ENCODE measurements at regions not wholly inside any gene's neighbourhood (a gene's known extent, or its start where the extent isn't known, plus 50 kb on each side); places are given as distances from the start of the nearest gene placed in this dataset.

GRCh38 chr12:58387199-58387598 lies 445.8 kb downstream of the ATP23 start:
- TF ChIP-seq CTCF (IDR thresholded peaks at IDR 0.05) = no peak
- Histone ChIP-seq H3K4me1 (no peaks in the 10 kb centered on the region), H3K9me3 (no peaks in the 10 kb centered on the region), H3K4me3 (no peak overlapping the region), H3K36me3 (ENCODE audit: insufficient read depth in 1 of 2, low read depth in 1 of 2) (no peaks in the 10 kb centered on the region), H3K27me3 (ENCODE audit: insufficient read depth in 3 of 3, low read length in 2 of 3) (no peaks in the 10 kb centered on the region), H3K27ac (no peak overlapping the region)
- no peak for DNase-seq
- intact Hi-C loops (cut with DNase I) = no loop called here
- WGBS, 3 donors = 64 to 92% (median 74%) methylated on average over 2 of the region's 2 CpGs
- no peak for ATAC-seq

- Histone ChIP-seq H3K27ac (no peak overlapping the region), H3K4me3 (no peak overlapping the region), H3K4me1 (no peaks in the 10 kb centered on the region), H3K27me3 (ENCODE audit: insufficient read depth in 3 of 3, low read length in 2 of 3) (no peaks in the 10 kb centered on the region), H3K9me3 (no peaks in the 10 kb centered on the region), H3K36me3 (ENCODE audit: insufficient read depth in 1 of 2, low read depth in 1 of 2) (no peaks in the 10 kb centered on the region)
- no peak for ATAC-seq
- intact Hi-C loops (cut with DNase I) = no loop called here
- 80 to 87% (median 84%) methylated on average over 2 of the region's 2 CpGs for WGBS, 3 donors
- no peak for TF ChIP-seq CTCF (IDR thresholded peaks at IDR 0.05)
- DNase-seq = no peak
These were observed 446.9 kb downstream of the ATP23 start for GRCh38 chr12:58388261-58388660.

- intact Hi-C loops (cut with DNase I) = no loop called here
- 87 to 93% (median 90%) methylated on average over 3 of the region's 3 CpGs for WGBS, 3 donors
- DNase-seq = no peak
These were observed 451.8 kb downstream of the ATP23 start for GRCh38 chr12:58393152-58393551.

GRCh38 chr12:58395056-58395455 lies 453.7 kb downstream of the ATP23 start:
- Histone ChIP-seq H3K4me3 (no peak overlapping the region), H3K4me1 (no peaks in the 10 kb centered on the region), H3K36me3 (ENCODE audit: insufficient read depth in 1 of 2, low read depth in 1 of 2) (no peaks in the 10 kb centered on the region), H3K27ac (no peak overlapping the region), H3K9me3 (no peaks in the 10 kb centered on the region), H3K27me3 (ENCODE audit: insufficient read depth in 3 of 3, low read length in 2 of 3) (no peaks in the 10 kb centered on the region)
- no peak for DNase-seq
- 79 to 89% (median 88%) methylated on average over 3 of the region's 3 CpGs for WGBS, 3 donors
- no peak for TF ChIP-seq CTCF (IDR thresholded peaks at IDR 0.05)
- no peak for ATAC-seq
- intact Hi-C loops (cut with DNase I) = no loop called here

More at GRCh38 chr12:58393152-58393551, 451.8 kb downstream of the ATP23 start:
- ATAC-seq = no peak
- Histone ChIP-seq H3K27ac (no peak overlapping the region), H3K27me3 (ENCODE audit: insufficient read depth in 3 of 3, low read length in 2 of 3) (no peaks in the 10 kb centered on the region), H3K4me1 (no peaks in the 10 kb centered on the region), H3K36me3 (ENCODE audit: insufficient read depth in 1 of 2, low read depth in 1 of 2) (no peaks in the 10 kb centered on the region), H3K4me3 (no peak overlapping the region), H3K9me3 (no peaks in the 10 kb centered on the region)
- TF ChIP-seq CTCF (IDR thresholded peaks at IDR 0.05) = no peak

- intact Hi-C loops (cut with DNase I) = no loop called here
- no peak for TF ChIP-seq CTCF (IDR thresholded peaks at IDR 0.05)
- H3K36me3 ChIP-seq (ENCODE audit: insufficient read depth in 1 of 2, low read depth in 1 of 2) = no peaks in the 10 kb centered on the region
- H3K4me3 ChIP-seq = no peak overlapping the region
- no peaks in the 10 kb centered on the region for H3K4me1 ChIP-seq
- DNase-seq = no peak
- ATAC-seq = no peak
- H3K27ac ChIP-seq = no peak overlapping the region
- no peaks in the 10 kb centered on the region for H3K27me3 ChIP-seq (ENCODE audit: insufficient read depth in 3 of 3, low read length in 2 of 3)
- no peaks in the 10 kb centered on the region for H3K9me3 ChIP-seq
These were observed 454.1 kb downstream of the ATP23 start for GRCh38 chr12:58395470-58395869.
